SK-N-SH (cell line): ENCODE measurements at regions not wholly inside any gene's neighbourhood (a gene's known extent, or its start where the extent isn't known, plus 50 kb on each side); places are given as distances from the start of the nearest gene placed in this dataset.

ENCODE experiments used
- CTCF ChIA-PET: fragments of 300-600, 350-600 bp; formaldehyde crosslinking; extraction: SDS; loops from one replicate; lab custom pipeline; 2021; lab: Yijun Ruan, JAX
- POLR2A ChIA-PET: fragments of 350-600 bp; sonication (Branson Sonifier 250); formaldehyde crosslinking; extraction: SDS; loops from one replicate; lab custom pipeline; 2020; ENCODE audit warnings: antibody characterized with exemption, inconsistent platforms; lab: Yijun Ruan, JAX
- DNase-seq: peaks from one replicate; pipeline ENCODE4 v3.0.0; 2012
- H2AFZ ChIP-seq: fragments of 200-600 bp; sonication (generic); 2 replicates; pipeline ENCODE4 v1.8.1; 2016; ENCODE audit warnings: antibody characterized with exemption, mild to moderate bottlenecking, low read depth
- H3F3A ChIP-seq: fragments of 200-600 bp; sonication (generic); replicated peaks from 2 replicates; pipeline ENCODE3; 2016; ENCODE audit warnings: antibody characterized with exemption, mild to moderate bottlenecking; ENCODE audit not compliant: insufficient read depth
- H3K27ac ChIP-seq, 2 experiments: fragments of 200-500 bp in 1 of 2; fragments of 200-600 bp in 1 of 2; sonication (Bioruptor generic) in 1 of 2; sonication (generic), shearing (Covaris generic) in 1 of 2; 2 replicates each; pipeline versions ENCODE4 v1.5.1 to v1.6.1; 2014 to 2016; ENCODE audit warnings: low read depth in 2 of 2, inconsistent platforms in 1 of 2, low read length in 1 of 2, mild to moderate bottlenecking in 1 of 2, mixed read lengths in 1 of 2
- H3K27me3 ChIP-seq: fragments of 200-600 bp; sonication (generic), shearing (Covaris generic); 2 replicates; pipeline ENCODE4 v1.6.1; 2016; ENCODE audit warnings: mixed run types; ENCODE audit not compliant: insufficient read depth
- H3K36me3 ChIP-seq, 2 experiments: fragments of 200-500 bp in 1 of 2; fragments of 200-600 bp in 1 of 2; sonication (Bioruptor generic) in 1 of 2; sonication (generic) in 1 of 2; replicated peaks in 1 of 2; 2 replicates each; pipeline versions ENCODE3 to v1.5.1; 2014 to 2016; ENCODE audit warnings: low read length in 1 of 2, mild to moderate bottlenecking in 1 of 2; ENCODE audit not compliant: insufficient read depth in 2 of 2, control insufficient read depth in 1 of 2
- H3K4me1 ChIP-seq, 2 experiments: fragments of 200-500 bp in 1 of 2; fragments of 200-600 bp in 1 of 2; sonication (Bioruptor generic) in 1 of 2; sonication (generic), shearing (Covaris generic) in 1 of 2; 2 replicates each; pipeline versions ENCODE4 v1.5.1 to v1.6.1; 2014 to 2016; ENCODE audit warnings: low read depth in 1 of 2, low read length in 1 of 2, mixed run types in 1 of 2; ENCODE audit not compliant: insufficient read depth in 2 of 2, control insufficient read depth in 1 of 2
- H3K4me2 ChIP-seq: fragments of 200-600 bp; sonication (generic), shearing (Covaris generic); 2 replicates; pipeline ENCODE4 v1.6.1; 2017; ENCODE audit warnings: mixed run types
- H3K4me3 ChIP-seq, 2 experiments: fragments of 200-500 bp in 1 of 2; fragments of 200-600 bp in 1 of 2; sonication (Bioruptor generic) in 1 of 2; sonication (generic), shearing (Covaris generic) in 1 of 2; 2 replicates each; pipeline versions ENCODE4 v1.5.1 to v1.8.1; 2014 to 2016; ENCODE audit warnings: low read depth in 2 of 2, inconsistent platforms in 1 of 2, low read length in 1 of 2, mild to moderate bottlenecking in 1 of 2, mixed read lengths in 1 of 2, moderate library complexity in 1 of 2
- H3K79me2 ChIP-seq: fragments of 200-600 bp; sonication (generic); 2 replicates; pipeline ENCODE4 v1.8.1; 2017; ENCODE audit warnings: mild to moderate bottlenecking; ENCODE audit not compliant: insufficient read depth
- H3K9ac ChIP-seq: fragments of 200-600 bp; sonication (generic); 2 replicates; pipeline ENCODE4 v1.6.1; 2017; ENCODE audit warnings: mixed run types
- H3K9me2 ChIP-seq: fragments of 200-600 bp; sonication (generic); 2 replicates; pipeline ENCODE4 v1.6.1; 2017; ENCODE audit warnings: mixed run types
- H3K9me3 ChIP-seq: fragments of 200-600 bp; sonication (generic); 2 replicates; pipeline ENCODE4 v1.6.1; 2017; ENCODE audit warnings: mixed run types, mild to moderate bottlenecking, moderate library complexity
- H4K20me1 ChIP-seq: fragments of 200-600 bp; sonication (generic); 2 replicates; pipeline ENCODE4 v1.6.1; 2017; ENCODE audit warnings: mild to moderate bottlenecking, mixed run types; ENCODE audit not compliant: insufficient read depth
- EP300 ChIP-seq, 2 experiments: IDR thresholded peaks; 2 replicates each; pipeline versions ENCODE4 v1.4.0 to v1.6.1; 2012; ENCODE audit warnings: borderline replicate concordance in 1 of 2, low read depth in 1 of 2, low read length in 1 of 2
- EZH2phosphoT487 ChIP-seq: fragments of 200-600 bp; sonication (generic); IDR thresholded peaks from 2 replicates; pipeline ENCODE4 v1.6.1; 2017; ENCODE audit warnings: low read depth, mixed run types, mild to moderate bottlenecking, antibody characterized with exemption, moderate library complexity, borderline replicate concordance
- MEF2A ChIP-seq: IDR thresholded peaks from 2 replicates; pipeline ENCODE4 v1.4.0; 2012; ENCODE audit warnings: low read depth, borderline replicate concordance
- NFIC ChIP-seq: IDR thresholded peaks from 2 replicates; pipeline ENCODE4 v1.4.0; 2012; ENCODE audit warnings: borderline replicate concordance
- RFX5 ChIP-seq: IDR thresholded peaks from 2 replicates; pipeline ENCODE4 v1.6.1; 2012; ENCODE audit warnings: mild to moderate bottlenecking, improper control_type of control experiment, low read length
- SIN3A ChIP-seq: IDR thresholded peaks from 2 replicates; pipeline ENCODE4 v1.6.1; 2012; ENCODE audit warnings: low read depth, mild to moderate bottlenecking, low read length, moderate library complexity, borderline replicate concordance
- TCF12 ChIP-seq: IDR thresholded peaks from 2 replicates; pipeline ENCODE4 v1.4.0; 2012
- TEAD4 ChIP-seq: IDR thresholded peaks from 2 replicates; pipeline ENCODE4 v1.4.0; 2012; ENCODE audit warnings: mild to moderate bottlenecking, borderline replicate concordance; ENCODE audit not compliant: insufficient read depth
- USF1 ChIP-seq: IDR thresholded peaks from 2 replicates; pipeline ENCODE4 v1.4.0; 2012; ENCODE audit warnings: low read depth, borderline replicate concordance
- YY1 ChIP-seq: IDR thresholded peaks from 2 replicates; pipeline ENCODE4 v1.4.0; 2012; ENCODE audit warnings: low read depth, mild to moderate bottlenecking
- WGBS: methylation state at CpG from one replicate; pipeline ENCODE4 v1.1.6; 2017; ENCODE audit warnings: low lambda C conversion rate; 5-methylcytosine and 5-hydroxymethylcytosine counted together
- TF ChIP-seq, protein P1 (sequence below): fragments of 150-350 bp; IDR thresholded peaks from 2 replicates; pipeline ENCODE4 v1.6.1; 2017; ENCODE audit warnings: antibody characterized with exemption, low read length, low read depth, borderline replicate concordance
- TF ChIP-seq, protein P2 (sequence below): fragments of 150-350 bp; IDR thresholded peaks from 2 replicates; pipeline ENCODE4 v1.6.1; 2016; ENCODE audit warnings: mild to moderate bottlenecking, low read depth, low read length

DNA sequence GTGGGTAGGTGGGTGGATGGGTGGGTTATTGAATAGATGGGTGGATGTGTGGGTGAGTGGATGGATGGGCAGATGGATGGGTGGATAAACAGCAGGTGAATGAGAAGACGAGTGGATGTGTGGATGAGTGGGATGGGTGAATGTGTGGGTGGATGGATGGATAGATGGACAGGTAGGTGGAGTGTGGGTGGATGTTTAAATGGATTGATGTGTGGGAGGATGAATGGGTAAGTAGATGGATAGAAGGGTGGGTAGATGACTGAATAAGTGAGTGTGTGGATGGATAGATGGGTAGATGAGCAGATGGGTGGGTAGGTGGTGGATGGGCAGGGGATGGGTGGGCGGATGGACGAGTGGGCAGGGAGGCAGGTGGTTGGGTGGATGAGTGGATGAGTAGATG, 397.6 kb upstream of the IRX4 start:
- CTCF ChIA-PET, result no interaction called here

DNA sequence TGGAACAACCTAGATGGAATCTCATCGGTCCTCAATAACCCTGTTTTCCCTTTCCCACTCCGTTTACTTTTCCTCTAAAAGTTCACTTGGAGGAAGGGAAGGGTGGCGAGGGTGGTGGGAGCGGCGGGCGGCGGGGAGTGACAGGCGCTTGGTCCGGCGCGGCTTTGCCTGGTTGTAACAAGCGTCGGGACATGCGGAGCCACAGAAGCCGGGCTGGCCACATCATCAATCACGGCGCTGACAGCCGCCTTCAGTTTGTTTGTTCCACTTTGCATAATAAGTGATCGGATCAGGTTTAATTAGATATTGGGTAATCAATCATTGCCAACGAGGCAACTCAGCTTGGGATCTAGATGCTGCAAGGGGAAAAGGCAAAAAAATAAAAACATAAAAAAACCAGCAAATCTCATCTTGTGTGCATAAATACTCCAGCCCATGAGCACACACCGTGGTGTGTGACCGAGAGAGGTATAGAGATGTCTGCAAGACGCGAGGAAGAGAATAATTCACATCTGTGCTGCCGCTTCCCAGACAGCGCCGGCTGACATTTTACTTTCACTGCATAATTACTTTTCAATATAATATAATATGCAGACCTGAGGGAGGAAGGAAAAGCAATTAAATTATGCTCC, 396.2 kb upstream of the IRX4 start:
- Histone ChIP-seq H3K79me2 (no peaks in the 10 kb centered on the region), H2AFZ (no peak overlapping the region), H3K36me3 (no peaks in the 10 kb centered on the region), H3F3A (no peaks in the 10 kb centered on the region), H4K20me1 (no peaks in the 10 kb centered on the region), H3K9me2 (no peaks in the 10 kb centered on the region), H3K4me3 (no peak overlapping the region), H3K27me3 (peaks cover 27% of the 10 kb centered on the region; the same call in 1 of the 2 replicates), H3K27ac (no peak overlapping the region), H3K4me1 (no peaks in the 10 kb centered on the region), H3K9me3 (no peaks in the 10 kb centered on the region), H3K4me2 (no peak overlapping the region), H3K9ac (no peak overlapping the region)
- TF ChIP-seq, protein P1, sequence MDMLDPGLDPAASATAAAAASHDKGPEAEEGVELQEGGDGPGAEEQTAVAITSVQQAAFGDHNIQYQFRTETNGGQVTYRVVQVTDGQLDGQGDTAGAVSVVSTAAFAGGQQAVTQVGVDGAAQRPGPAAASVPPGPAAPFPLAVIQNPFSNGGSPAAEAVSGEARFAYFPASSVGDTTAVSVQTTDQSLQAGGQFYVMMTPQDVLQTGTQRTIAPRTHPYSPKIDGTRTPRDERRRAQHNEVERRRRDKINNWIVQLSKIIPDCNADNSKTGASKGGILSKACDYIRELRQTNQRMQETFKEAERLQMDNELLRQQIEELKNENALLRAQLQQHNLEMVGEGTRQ, result no peak
- TF ChIP-seq YY1 (no peak), USF1 (no peak), MEF2A (no peak), EZH2phosphoT487 (no peak), SIN3A (no peak), NFIC (no peak), TEAD4 (no peak), TCF12 (no peak), RFX5 (no peak)
- CTCF ChIA-PET, result no interaction called here
- WGBS, result 14% methylated on average over 27 of the region's 27 CpGs
- POLR2A ChIA-PET, result no interaction called here
- DNase-seq, result no peak

More for the DNA sequence above, 397.6 kb upstream of the IRX4 start:
- no peaks in the 10 kb centered on the region for H3K36me3 ChIP-seq
- H3K4me1 ChIP-seq, result no peaks in the 10 kb centered on the region
- WGBS, result under 1% methylated on average over 3 of the region's 3 CpGs
- TF ChIP-seq, protein P2, sequence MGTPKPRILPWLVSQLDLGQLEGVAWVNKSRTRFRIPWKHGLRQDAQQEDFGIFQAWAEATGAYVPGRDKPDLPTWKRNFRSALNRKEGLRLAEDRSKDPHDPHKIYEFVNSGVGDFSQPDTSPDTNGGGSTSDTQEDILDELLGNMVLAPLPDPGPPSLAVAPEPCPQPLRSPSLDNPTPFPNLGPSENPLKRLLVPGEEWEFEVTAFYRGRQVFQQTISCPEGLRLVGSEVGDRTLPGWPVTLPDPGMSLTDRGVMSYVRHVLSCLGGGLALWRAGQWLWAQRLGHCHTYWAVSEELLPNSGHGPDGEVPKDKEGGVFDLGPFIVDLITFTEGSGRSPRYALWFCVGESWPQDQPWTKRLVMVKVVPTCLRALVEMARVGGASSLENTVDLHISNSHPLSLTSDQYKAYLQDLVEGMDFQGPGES, result no peak
- TF ChIP-seq, protein P1, result no peak
- TF ChIP-seq EP300 (IDR thresholded peaks at IDR 0.05; ENCODE audit: borderline replicate concordance in 1 of 2, low read depth in 1 of 2, low read length in 1 of 2), result no peak
- H3K27me3 ChIP-seq, result peaks cover 15% of the 10 kb centered on the region; the same call in 1 of the 2 replicates
- no peak overlapping the region for H3K9ac ChIP-seq
- POLR2A ChIA-PET, result no interaction called here
- H3K9me2 ChIP-seq, result no peaks in the 10 kb centered on the region
- H3K27ac ChIP-seq, result no peak overlapping the region
- H4K20me1 ChIP-seq, result no peaks in the 10 kb centered on the region
- no peaks in the 10 kb centered on the region for H3F3A ChIP-seq
- H2AFZ ChIP-seq, result no peak overlapping the region
- no peaks in the 10 kb centered on the region for H3K9me3 ChIP-seq
- H3K79me2 ChIP-seq, result no peaks in the 10 kb centered on the region
- H3K4me2 ChIP-seq, result no peak overlapping the region
- H3K4me3 ChIP-seq, result no peak overlapping the region
- DNase-seq, result no peak
